ENCODE measurements at regions not wholly inside any gene's neighbourhood (a gene's known extent, or its start where the extent isn't known, plus 50 kb on each side); places are given as distances from the start of the nearest gene placed in this dataset.

DNA sequence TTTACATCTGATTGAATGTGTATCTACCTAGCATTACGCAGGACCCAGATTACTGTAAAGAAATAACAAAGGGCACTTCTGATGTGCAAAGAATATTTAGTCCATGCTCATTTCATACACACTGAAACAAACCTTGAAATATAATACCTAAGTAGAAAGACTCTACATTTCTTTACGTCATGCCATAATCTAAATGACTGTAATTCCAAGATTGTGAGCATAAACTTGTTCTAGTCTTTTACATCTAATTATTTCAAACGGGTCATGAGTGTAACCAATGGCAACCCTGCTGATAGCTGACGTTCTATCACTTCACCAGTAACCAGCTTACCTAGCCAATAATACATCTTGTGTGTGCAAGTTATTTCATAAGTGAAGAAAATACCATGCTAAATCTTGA, 433.8 kb downstream of the PRKD1 start:
- 70 to 84% methylated on average over 4 of the region's 4 CpGs for WGBS, 2 donors
- no peak for DNase-seq
- Histone ChIP-seq H3K27me3 (no peaks in the 10 kb centered on the region), H3K9me3 (no peaks in the 10 kb centered on the region), H3K4me3 (no peak overlapping the region), H3K4me1 (no peaks in the 10 kb centered on the region), H3K36me3 (no peaks in the 10 kb centered on the region), H3K27ac (no peak overlapping the region)
- intact Hi-C loops (cut with DNase I), result no loop called here
- TF ChIP-seq POLR2A (IDR thresholded peaks at IDR 0.05), result no peak
- TF ChIP-seq EP300 (IDR thresholded peaks at IDR 0.05), result no peak
- no peak for TF ChIP-seq POLR2AphosphoS5 (IDR thresholded peaks at IDR 0.05)
- TF ChIP-seq, protein P1, sequence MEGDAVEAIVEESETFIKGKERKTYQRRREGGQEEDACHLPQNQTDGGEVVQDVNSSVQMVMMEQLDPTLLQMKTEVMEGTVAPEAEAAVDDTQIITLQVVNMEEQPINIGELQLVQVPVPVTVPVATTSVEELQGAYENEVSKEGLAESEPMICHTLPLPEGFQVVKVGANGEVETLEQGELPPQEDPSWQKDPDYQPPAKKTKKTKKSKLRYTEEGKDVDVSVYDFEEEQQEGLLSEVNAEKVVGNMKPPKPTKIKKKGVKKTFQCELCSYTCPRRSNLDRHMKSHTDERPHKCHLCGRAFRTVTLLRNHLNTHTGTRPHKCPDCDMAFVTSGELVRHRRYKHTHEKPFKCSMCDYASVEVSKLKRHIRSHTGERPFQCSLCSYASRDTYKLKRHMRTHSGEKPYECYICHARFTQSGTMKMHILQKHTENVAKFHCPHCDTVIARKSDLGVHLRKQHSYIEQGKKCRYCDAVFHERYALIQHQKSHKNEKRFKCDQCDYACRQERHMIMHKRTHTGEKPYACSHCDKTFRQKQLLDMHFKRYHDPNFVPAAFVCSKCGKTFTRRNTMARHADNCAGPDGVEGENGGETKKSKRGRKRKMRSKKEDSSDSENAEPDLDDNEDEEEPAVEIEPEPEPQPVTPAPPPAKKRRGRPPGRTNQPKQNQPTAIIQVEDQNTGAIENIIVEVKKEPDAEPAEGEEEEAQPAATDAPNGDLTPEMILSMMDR (IDR thresholded peaks at IDR 0.05), result no peak

DNA sequence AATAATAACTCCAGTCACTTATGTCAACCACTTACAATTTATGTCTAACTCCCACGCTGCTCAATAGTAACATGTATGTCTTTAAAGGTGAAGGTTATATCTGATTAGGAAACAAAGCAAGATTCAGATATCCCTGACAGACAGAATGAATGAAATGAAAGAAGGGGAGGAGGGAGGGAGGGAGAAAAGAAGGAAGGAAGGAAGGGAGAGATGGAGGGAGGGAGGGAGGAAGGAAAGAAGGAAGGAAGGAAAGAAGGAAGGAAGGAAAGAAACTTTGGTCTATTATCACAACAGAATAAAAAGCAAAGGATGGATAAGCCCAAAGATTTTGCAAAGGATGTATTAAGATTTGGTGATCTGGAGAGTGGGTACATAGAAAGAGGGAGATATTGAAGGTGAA, 433.3 kb downstream of the PRKD1 start:
- Histone ChIP-seq H3K4me3 (no peak overlapping the region), H3K9me3 (no peaks in the 10 kb centered on the region), H3K4me1 (no peaks in the 10 kb centered on the region), H3K27me3 (no peaks in the 10 kb centered on the region), H3K36me3 (no peaks in the 10 kb centered on the region), H3K27ac (no peak overlapping the region)
- 65 to 67% methylated on average over 1 of the region's 1 CpG for WGBS, 2 donors
- TF ChIP-seq POLR2AphosphoS5 (IDR thresholded peaks at IDR 0.05), result no peak
- no peak for TF ChIP-seq EP300 (IDR thresholded peaks at IDR 0.05)
- TF ChIP-seq, protein P1 (IDR thresholded peaks at IDR 0.05), result no peak
- TF ChIP-seq POLR2A (IDR thresholded peaks at IDR 0.05), result no peak
- intact Hi-C loops (cut with DNase I), result no loop called here
- no peak for DNase-seq

DNA sequence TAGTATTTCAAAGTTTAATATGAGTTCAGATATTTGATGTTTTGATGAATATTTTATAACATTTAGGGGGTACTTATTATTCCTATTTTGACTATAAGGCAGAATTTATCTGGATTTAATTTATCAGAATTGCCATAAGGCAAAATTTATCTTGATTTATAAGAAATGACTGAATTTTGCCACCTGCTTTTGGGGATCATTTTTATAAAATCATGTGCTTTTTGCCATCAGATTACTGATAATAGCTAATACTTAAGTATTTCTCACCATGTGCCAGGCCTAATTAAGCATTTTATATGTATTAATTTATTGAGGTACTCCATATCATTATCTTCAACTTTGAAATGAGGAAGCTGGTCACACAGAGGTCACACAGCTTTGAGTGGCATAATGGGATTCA, 423.7 kb downstream of the PRKD1 start:
- no peak for TF ChIP-seq POLR2AphosphoS5 (IDR thresholded peaks at IDR 0.05)
- no peaks in the 10 kb centered on the region for H3K9me3 ChIP-seq
- H3K4me1 ChIP-seq, result no peaks in the 10 kb centered on the region
- no peak overlapping the region for H3K4me3 ChIP-seq
- no peaks in the 10 kb centered on the region for H3K27me3 ChIP-seq
- intact Hi-C loops (cut with DNase I), result no loop called here
- no peak overlapping the region for H3K27ac ChIP-seq
- no peak for DNase-seq
- no peaks in the 10 kb centered on the region for H3K36me3 ChIP-seq

DNA sequence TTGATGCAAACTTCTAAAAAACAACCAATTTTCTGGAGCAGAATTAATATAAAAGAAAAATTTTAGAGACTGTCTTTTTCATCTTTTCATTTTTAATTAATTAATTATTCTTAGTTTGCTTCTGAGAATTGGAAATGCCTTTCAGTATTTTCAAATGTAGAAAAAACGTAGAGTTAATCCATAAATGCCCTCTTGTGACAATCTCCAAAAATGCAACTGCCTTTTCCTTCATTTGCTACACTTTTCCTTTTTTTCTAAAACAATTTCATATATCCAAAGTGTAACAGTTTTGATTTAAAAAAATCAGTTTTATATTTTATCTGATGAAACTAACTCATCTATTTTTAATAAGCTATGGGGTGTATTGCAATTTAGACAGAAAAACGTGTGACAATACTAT, 409.3 kb downstream of the PRKD1 start:
- H3K4me1 ChIP-seq, result no peaks in the 10 kb centered on the region
- intact Hi-C loops (cut with DNase I), result no loop called here
- no peaks in the 10 kb centered on the region for H3K36me3 ChIP-seq
- H3K27me3 ChIP-seq, result no peaks in the 10 kb centered on the region
- no peak overlapping the region for H3K27ac ChIP-seq
- H3K4me3 ChIP-seq, result no peak overlapping the region
- 22 to 32% methylated on average over 2 of the region's 2 CpGs for WGBS, 2 donors
- DNase-seq, result no peak
- no peak for TF ChIP-seq POLR2AphosphoS5 (IDR thresholded peaks at IDR 0.05)
- peaks cover 0 to 4% (median 0%) of the 10 kb centered on the region in 4 donors for H3K9me3 ChIP-seq

DNA sequence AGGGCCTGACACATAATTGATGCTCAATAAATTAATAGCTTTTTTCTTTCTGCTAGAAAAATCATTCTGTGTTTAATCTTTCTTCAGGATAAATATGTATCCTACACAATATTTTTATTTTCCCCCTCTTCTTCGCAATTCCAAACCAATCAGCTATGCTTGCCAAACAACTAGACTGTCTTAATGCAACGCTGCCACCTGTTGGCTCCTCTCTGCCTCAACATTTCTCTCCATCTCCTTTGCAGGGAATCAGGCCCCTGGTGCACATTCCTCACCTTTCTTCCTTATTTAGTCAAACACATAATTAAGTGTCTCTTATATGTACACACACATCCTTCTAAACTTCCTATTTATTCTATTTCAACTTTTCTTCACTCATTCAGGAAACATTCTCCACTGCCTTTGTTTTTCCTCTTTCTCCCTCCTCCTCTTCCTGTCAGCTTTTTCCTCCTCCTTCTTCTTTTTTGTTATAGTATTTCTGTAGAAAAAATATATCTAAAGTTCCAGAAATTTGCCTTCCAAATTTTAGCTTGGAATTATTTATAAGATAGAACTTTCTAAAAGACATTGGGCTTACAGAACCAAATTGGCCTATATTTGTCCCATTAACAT, 406.0 kb downstream of the PRKD1 start:
- 40 to 50% methylated on average over 2 of the region's 2 CpGs for WGBS, 2 donors
- Histone ChIP-seq H3K4me3 (no peak overlapping the region), H3K9me3 (peaks cover 0 to 4% (median 0%) of the 10 kb centered on the region in 4 donors), H3K36me3 (no peaks in the 10 kb centered on the region), H3K4me1 (no peaks in the 10 kb centered on the region), H3K27ac (no peak overlapping the region), H3K27me3 (no peaks in the 10 kb centered on the region)
- TF ChIP-seq, protein P1 (IDR thresholded peaks at IDR 0.05), result no peak
- TF ChIP-seq POLR2A (IDR thresholded peaks at IDR 0.05), result no peak
- TF ChIP-seq POLR2AphosphoS5 (IDR thresholded peaks at IDR 0.05), result no peak
- no peak for TF ChIP-seq EP300 (IDR thresholded peaks at IDR 0.05)
- DNase-seq, result no peak
- intact Hi-C loops (cut with DNase I), result no loop called here

Small RNAs in the stretch of these regions (small RNA-seq; reads per million reads assigned to genes)
- gene RF00019 (0 reads per million in 3 donors), gene RNU11-5P (0 reads per million in 3 donors), gene RNU6-864P (0 reads per million in 3 donors)
